Endothelial cell of umbilical vein (primary cell): ENCODE measurements at regions not wholly inside any gene's neighbourhood (a gene's known extent, or its start where the extent isn't known, plus 50 kb on each side); places are given as distances from the start of the nearest gene placed in this dataset.

Experiments used
- BruUV-seq: library from RNA; stranded (reverse); fragments of 400-500 nt; replicated peaks from 2 replicates; lab custom pipeline; 2021; lab: Mats Ljungman, UMichigan
- CTCF ChIA-PET: fragments of 300-600, 350-600 bp; sonication (Branson Sonifier 250); formaldehyde crosslinking; loops from one replicate; lab custom pipeline; 2021; ENCODE audit warnings: antibody characterized with exemption, inconsistent platforms; lab: Charles Lee
- POLR2A ChIA-PET: fragments of 300-600, 350-600 bp; sonication (Branson Sonifier 250); formaldehyde crosslinking; loops from one replicate; lab custom pipeline; 2021; ENCODE audit warnings: antibody characterized with exemption, inconsistent platforms; lab: Charles Lee
- DNase-seq: peaks from one replicate; pipeline ENCODE4 v3.0.0-alpha.2; 2011; ENCODE audit warnings: low read depth, low spot score
- FAIRE-seq: peaks from 2 replicates; lab custom pipeline; 2011; peaks lifted over from hg19 to GRCh38; lab: Jason Lieb, UNC
- H2AFZ ChIP-seq: 2 replicates; pipeline ENCODE4 v1.6.0; 2012; ENCODE audit warnings: low read depth, low read length, control low read depth, inconsistent platforms
- H3K27ac ChIP-seq: 2 replicates; pipeline ENCODE4 v1.5.1; 2011; ENCODE audit warnings: low read depth, mild to moderate bottlenecking, control low read depth, low read length, moderate library complexity; ENCODE audit not compliant: insufficient read depth
- H3K27me3 ChIP-seq, 2 experiments: 2 replicates each; pipeline versions ENCODE4 v1.6.0 to v1.6.1; 2011; ENCODE audit warnings: low read length in 2 of 2, mixed read lengths in 1 of 2; ENCODE audit not compliant: control insufficient read depth in 2 of 2, insufficient read depth in 2 of 2
- H3K36me3 ChIP-seq, 2 experiments: 2 replicates in 1 of 2; 3 replicates in 1 of 2; pipeline ENCODE4 v1.5.1; 2011; ENCODE audit warnings: low read length in 2 of 2, mild to moderate bottlenecking in 1 of 2, moderate library complexity in 1 of 2; ENCODE audit not compliant: control insufficient read depth in 2 of 2, insufficient read depth in 2 of 2; ENCODE audit errors: extremely low read depth in 1 of 2
- H3K4me1 ChIP-seq: 3 replicates; pipeline ENCODE4 v1.5.1; 2011; ENCODE audit warnings: mild to moderate bottlenecking, low read length; ENCODE audit not compliant: control insufficient read depth, insufficient read depth; ENCODE audit errors: extremely low read depth
- H3K4me2 ChIP-seq: 2 replicates; pipeline ENCODE4 v1.6.1; 2011; ENCODE audit warnings: low read length, control low read depth, mixed read lengths; ENCODE audit not compliant: insufficient read depth
- H3K4me3 ChIP-seq, 3 experiments: fragments of 200-600 bp in 1 of 3; sonication (generic), shearing (Covaris generic) in 1 of 3; replicated peaks in 1 of 3; 2 replicates each; pipeline ENCODE4 v1.5.1; 2011 to 2016; ENCODE audit warnings: control low read depth in 3 of 3, low read length in 3 of 3, mild to moderate bottlenecking in 2 of 3, inconsistent platforms in 1 of 3, low read depth in 1 of 3, moderate library complexity in 1 of 3; ENCODE audit not compliant: insufficient read depth in 1 of 3
- H3K79me2 ChIP-seq: 2 replicates; pipeline ENCODE4 v1.6.0; 2012; ENCODE audit warnings: low read length, inconsistent platforms; ENCODE audit not compliant: control insufficient read depth, insufficient read depth
- H3K9ac ChIP-seq: replicated peaks from 2 replicates; pipeline ENCODE3; 2011; ENCODE audit warnings: low read length, control low read depth; ENCODE audit not compliant: insufficient read depth; ENCODE audit errors: extremely low read depth
- H3K9me1 ChIP-seq: replicated peaks from 3 replicates; pipeline ENCODE4 v1.6.0; 2011; ENCODE audit warnings: mild to moderate bottlenecking, low read length; ENCODE audit not compliant: control insufficient read depth, insufficient read depth; ENCODE audit errors: extremely low read depth
- H3K9me3 ChIP-seq: replicated peaks from 2 replicates; pipeline ENCODE4 v1.5.1; 2012; ENCODE audit warnings: low read length, inconsistent platforms; ENCODE audit not compliant: control insufficient read depth, insufficient read depth
- H4K20me1 ChIP-seq: replicated peaks from 2 replicates; pipeline ENCODE3; 2011; ENCODE audit warnings: mild to moderate bottlenecking, low read length; ENCODE audit not compliant: control insufficient read depth, insufficient read depth; ENCODE audit errors: extremely low read depth
- EZH2 ChIP-seq: IDR thresholded peaks from 2 replicates; pipeline ENCODE4 v1.6.1; 2012; ENCODE audit warnings: borderline replicate concordance, low read depth, mild to moderate bottlenecking, moderate library complexity, low read length, inconsistent platforms; ENCODE audit not compliant: severe bottlenecking
- JUN ChIP-seq: IDR thresholded peaks from 2 replicates; pipeline ENCODE4 v1.6.1; 2011; ENCODE audit warnings: borderline replicate concordance, low read depth; ENCODE audit not compliant: insufficient read length, insufficient read depth
- MYC ChIP-seq: IDR thresholded peaks from one replicate; pipeline ENCODE4 v1.6.1; 2011; ENCODE audit warnings: mild to moderate bottlenecking, low read depth, low read length
- POLR2A ChIP-seq: IDR thresholded peaks from 2 replicates; pipeline ENCODE4 v1.6.1; 2012; ENCODE audit warnings: low read depth, mild to moderate bottlenecking, control low read depth, low read length
- POLR2AphosphoS5 ChIP-seq: IDR thresholded peaks from 2 replicates; pipeline ENCODE4 v1.6.1; 2012; ENCODE audit warnings: low read depth, mild to moderate bottlenecking, control low read depth, low read length, moderate library complexity; ENCODE audit not compliant: insufficient read depth
- dilution Hi-C: fragments of 300-500 bp; cut with MboI; formaldehyde crosslinking; loops from one replicate; pipeline ENCODE4 v1.15.0; 2019; ENCODE audit warnings: low sequenced_read_pairs; ENCODE audit not compliant: extremely low pct_ligation_motif_present
- intact Hi-C: fragments of 100-400 bp; cut with micrococcal nuclease; formaldehyde crosslinking; loops from one replicate; pipeline ENCODE4 v1.10.0; 2022
- TF ChIP-seq, protein P1 (sequence below): IDR thresholded peaks from 2 replicates; pipeline ENCODE4 v1.6.1; 2011; ENCODE audit not compliant: insufficient read depth, insufficient read length
- TF ChIP-seq, protein P2 (sequence below), 2 donors: IDR thresholded peaks; 1 replicate in 1 of 2; 2 replicates in 1 of 2; pipeline ENCODE4 v1.5.1; 2011; ENCODE audit warnings: low read length in 2 of 2, mild to moderate bottlenecking in 2 of 2, moderate library complexity in 2 of 2, control low read depth in 1 of 2, inconsistent platforms in 1 of 2, low read depth in 1 of 2; ENCODE audit not compliant: insufficient read depth in 1 of 2; ENCODE audit errors: extremely low read depth in 1 of 2

- no peaks in the 10 kb centered on the region for H4K20me1 ChIP-seq
- no peak overlapping the region for H3K4me3 ChIP-seq
- no peak overlapping the region for H2AFZ ChIP-seq
- POLR2A ChIA-PET: no interaction called here
- no peaks in the 10 kb centered on the region for H3K36me3 ChIP-seq
- BruUV-seq: no TSS peak
- no peak for FAIRE-seq
- H3K27ac ChIP-seq: no peak overlapping the region
- no peak overlapping the region for H3K4me2 ChIP-seq
- no peak for DNase-seq
- no peaks in the 10 kb centered on the region for H3K9me3 ChIP-seq
- CTCF ChIA-PET: interaction anchor here (1.4 kb wide), 1 partner anchor 9 kb away, joined by 3 read pairs; no protein-coding TSS in a partner anchor
- intact Hi-C loops: no loop called here
- no peaks in the 10 kb centered on the region for H3K9me1 ChIP-seq
- dilution Hi-C loops: no loop called here
- no peaks in the 10 kb centered on the region for H3K79me2 ChIP-seq
- TF ChIP-seq POLR2AphosphoS5: no peak
- TF ChIP-seq, protein P1, sequence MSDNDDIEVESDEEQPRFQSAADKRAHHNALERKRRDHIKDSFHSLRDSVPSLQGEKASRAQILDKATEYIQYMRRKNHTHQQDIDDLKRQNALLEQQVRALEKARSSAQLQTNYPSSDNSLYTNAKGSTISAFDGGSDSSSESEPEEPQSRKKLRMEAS: no peak
- TF ChIP-seq EZH2: no peak
- no peak for TF ChIP-seq MYC
- no peak for TF ChIP-seq JUN
- TF ChIP-seq, protein P2, sequence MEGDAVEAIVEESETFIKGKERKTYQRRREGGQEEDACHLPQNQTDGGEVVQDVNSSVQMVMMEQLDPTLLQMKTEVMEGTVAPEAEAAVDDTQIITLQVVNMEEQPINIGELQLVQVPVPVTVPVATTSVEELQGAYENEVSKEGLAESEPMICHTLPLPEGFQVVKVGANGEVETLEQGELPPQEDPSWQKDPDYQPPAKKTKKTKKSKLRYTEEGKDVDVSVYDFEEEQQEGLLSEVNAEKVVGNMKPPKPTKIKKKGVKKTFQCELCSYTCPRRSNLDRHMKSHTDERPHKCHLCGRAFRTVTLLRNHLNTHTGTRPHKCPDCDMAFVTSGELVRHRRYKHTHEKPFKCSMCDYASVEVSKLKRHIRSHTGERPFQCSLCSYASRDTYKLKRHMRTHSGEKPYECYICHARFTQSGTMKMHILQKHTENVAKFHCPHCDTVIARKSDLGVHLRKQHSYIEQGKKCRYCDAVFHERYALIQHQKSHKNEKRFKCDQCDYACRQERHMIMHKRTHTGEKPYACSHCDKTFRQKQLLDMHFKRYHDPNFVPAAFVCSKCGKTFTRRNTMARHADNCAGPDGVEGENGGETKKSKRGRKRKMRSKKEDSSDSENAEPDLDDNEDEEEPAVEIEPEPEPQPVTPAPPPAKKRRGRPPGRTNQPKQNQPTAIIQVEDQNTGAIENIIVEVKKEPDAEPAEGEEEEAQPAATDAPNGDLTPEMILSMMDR (IDR thresholded peaks at IDR 0.05; ENCODE audit: extremely low read depth in 1 of 2, insufficient read depth in 1 of 2, low read depth in 1 of 2, low read length in 2 of 2): no peak
- no peak for TF ChIP-seq POLR2A
- H3K27me3 ChIP-seq: no peaks in the 10 kb centered on the region
- H3K4me1 ChIP-seq: no peaks in the 10 kb centered on the region
- no peak overlapping the region for H3K9ac ChIP-seq
Observed at GRCh38 chr18:55996717-55997116, 408.7 kb upstream of the TCF4 start.
